ENCODE measurements at regions not wholly inside any gene's neighbourhood (a gene's known extent, or its start where the extent isn't known, plus 50 kb on each side); places are given as distances from the start of the nearest gene placed in this dataset.

GRCh38 chr2:17375262-17375661, 143.0 kb downstream of the RAD51AP2 start:
- H3K27ac ChIP-seq, result no peak overlapping the region
- H3K9me3 ChIP-seq, result no peaks in the 10 kb centered on the region
- H3K4me1 ChIP-seq, result no peaks in the 10 kb centered on the region
- H3K4me3 ChIP-seq, result no peak overlapping the region
- no peak for DNase-seq
- intact Hi-C loops (cut with DNase I; ENCODE audit: low total_unique reads), result no loop called here
- TF ChIP-seq, protein P1, sequence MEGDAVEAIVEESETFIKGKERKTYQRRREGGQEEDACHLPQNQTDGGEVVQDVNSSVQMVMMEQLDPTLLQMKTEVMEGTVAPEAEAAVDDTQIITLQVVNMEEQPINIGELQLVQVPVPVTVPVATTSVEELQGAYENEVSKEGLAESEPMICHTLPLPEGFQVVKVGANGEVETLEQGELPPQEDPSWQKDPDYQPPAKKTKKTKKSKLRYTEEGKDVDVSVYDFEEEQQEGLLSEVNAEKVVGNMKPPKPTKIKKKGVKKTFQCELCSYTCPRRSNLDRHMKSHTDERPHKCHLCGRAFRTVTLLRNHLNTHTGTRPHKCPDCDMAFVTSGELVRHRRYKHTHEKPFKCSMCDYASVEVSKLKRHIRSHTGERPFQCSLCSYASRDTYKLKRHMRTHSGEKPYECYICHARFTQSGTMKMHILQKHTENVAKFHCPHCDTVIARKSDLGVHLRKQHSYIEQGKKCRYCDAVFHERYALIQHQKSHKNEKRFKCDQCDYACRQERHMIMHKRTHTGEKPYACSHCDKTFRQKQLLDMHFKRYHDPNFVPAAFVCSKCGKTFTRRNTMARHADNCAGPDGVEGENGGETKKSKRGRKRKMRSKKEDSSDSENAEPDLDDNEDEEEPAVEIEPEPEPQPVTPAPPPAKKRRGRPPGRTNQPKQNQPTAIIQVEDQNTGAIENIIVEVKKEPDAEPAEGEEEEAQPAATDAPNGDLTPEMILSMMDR (IDR thresholded peaks at IDR 0.05), result no peak
- no peak for TF ChIP-seq POLR2A (IDR thresholded peaks at IDR 0.05)
- no peaks in the 10 kb centered on the region for H3K27me3 ChIP-seq
- WGBS, 2 donors, result 77 to 81% methylated on average over 4 of the region's 4 CpGs
- H3K36me3 ChIP-seq (ENCODE audit: low read depth, missing control alignments), result no peaks in the 10 kb centered on the region

DNA sequence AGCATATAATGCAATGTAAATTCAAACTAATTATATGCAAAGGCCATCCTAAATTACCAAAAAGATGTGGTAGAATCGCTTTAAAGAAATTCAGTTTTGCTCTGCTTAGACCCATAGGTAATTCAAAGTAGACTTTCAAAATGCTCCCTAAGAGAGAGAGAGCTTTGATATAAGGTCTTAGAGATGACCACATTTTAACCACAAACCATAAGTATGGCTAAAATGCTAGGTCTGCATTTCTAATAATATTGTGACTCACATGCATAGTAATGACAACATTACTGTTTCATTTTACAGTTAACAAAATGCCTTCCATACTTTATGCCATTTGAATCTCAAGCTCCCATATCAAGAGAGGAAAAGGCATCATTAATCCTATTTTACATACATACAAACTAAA, 144.5 kb downstream of the RAD51AP2 start:
- Histone ChIP-seq H3K36me3 (ENCODE audit: low read depth, missing control alignments) (no peaks in the 10 kb centered on the region), H3K4me3 (no peak overlapping the region), H3K27ac (no peak overlapping the region), H3K4me1 (no peaks in the 10 kb centered on the region), H3K27me3 (no peaks in the 10 kb centered on the region), H3K9me3 (no peaks in the 10 kb centered on the region)
- TF ChIP-seq, protein P1 (IDR thresholded peaks at IDR 0.05), result no peak
- no peak for TF ChIP-seq POLR2A (IDR thresholded peaks at IDR 0.05)
- WGBS, 2 donors, result 92 to 93% methylated on average over 1 of the region's 1 CpG
- DNase-seq, result no peak
- intact Hi-C loops (cut with DNase I; ENCODE audit: low total_unique reads), result no loop called here

- H3K36me3 ChIP-seq (ENCODE audit: low read depth, missing control alignments), result no peaks in the 10 kb centered on the region
- no peaks in the 10 kb centered on the region for H3K27me3 ChIP-seq
- 59 to 73% methylated on average over 3 of the region's 3 CpGs for WGBS, 2 donors
- no peaks in the 10 kb centered on the region for H3K9me3 ChIP-seq
- TF ChIP-seq, protein P1 (IDR thresholded peaks at IDR 0.05), result no peak
- no peak for TF ChIP-seq POLR2A (IDR thresholded peaks at IDR 0.05)
- no peaks in the 10 kb centered on the region for H3K4me1 ChIP-seq
- intact Hi-C loops (cut with DNase I; ENCODE audit: low total_unique reads), result no loop called here
- no peak overlapping the region for H3K27ac ChIP-seq
- H3K4me3 ChIP-seq, result no peak overlapping the region
- no peak for DNase-seq
Measured at GRCh38 chr2:17373041-17373440, 145.2 kb downstream of the RAD51AP2 start.

- H3K36me3 ChIP-seq (ENCODE audit: low read depth, missing control alignments), result no peaks in the 10 kb centered on the region
- H3K27ac ChIP-seq, result no peak overlapping the region
- no peaks in the 10 kb centered on the region for H3K9me3 ChIP-seq
- no peak for DNase-seq
- TF ChIP-seq, protein P1 (IDR thresholded peaks at IDR 0.05), result no peak
- no peak for TF ChIP-seq POLR2A (IDR thresholded peaks at IDR 0.05)
- no peaks in the 10 kb centered on the region for H3K4me1 ChIP-seq
- no peaks in the 10 kb centered on the region for H3K27me3 ChIP-seq
- no peak overlapping the region for H3K4me3 ChIP-seq
- intact Hi-C loops (cut with DNase I; ENCODE audit: low total_unique reads), result no loop called here
Measured at GRCh38 chr2:17363846-17364245, 154.4 kb downstream of the RAD51AP2 start.

DNA sequence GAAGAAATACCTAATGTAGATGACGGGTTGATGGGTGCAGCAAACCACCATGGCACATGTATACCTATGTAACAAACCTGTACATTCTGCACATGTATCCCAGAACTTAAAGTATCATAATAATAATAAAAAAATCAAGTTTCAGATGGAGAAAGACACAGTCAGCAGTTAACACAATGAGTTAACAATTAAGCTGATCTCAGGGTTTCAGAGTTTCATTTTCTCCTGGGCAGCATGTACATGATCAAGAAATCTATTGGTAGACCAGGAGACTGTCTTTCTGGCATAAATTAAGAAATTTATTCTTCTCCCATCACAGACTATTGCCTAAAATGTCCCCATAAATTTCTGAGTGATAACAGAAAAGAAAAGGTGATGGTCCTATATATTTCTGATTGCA, 155.3 kb downstream of the RAD51AP2 start:
- intact Hi-C loops (cut with DNase I; ENCODE audit: low total_unique reads), result no loop called here
- H3K27ac ChIP-seq, result no peak overlapping the region
- H3K27me3 ChIP-seq, result no peaks in the 10 kb centered on the region
- TF ChIP-seq, protein P1 (IDR thresholded peaks at IDR 0.05), result no peak
- TF ChIP-seq POLR2A (IDR thresholded peaks at IDR 0.05), result no peak
- WGBS, 2 donors, result 90 to 97% methylated on average over 1 of the region's 1 CpG
- H3K36me3 ChIP-seq (ENCODE audit: low read depth, missing control alignments), result no peaks in the 10 kb centered on the region
- no peaks in the 10 kb centered on the region for H3K9me3 ChIP-seq
- H3K4me1 ChIP-seq, result no peaks in the 10 kb centered on the region
- no peak overlapping the region for H3K4me3 ChIP-seq
- DNase-seq, result no peak

Data from testis (tissue), 2 donors.